Osteoblast (primary cell): ENCODE measurements at regions not wholly inside any gene's neighbourhood (a gene's known extent, or its start where the extent isn't known, plus 50 kb on each side); places are given as distances from the start of the nearest gene placed in this dataset.

Source experiments
- DNase-seq: peaks from one replicate; pipeline ENCODE4 v3.0.0; 2011; ENCODE audit warnings: low spot score, mixed read lengths; ENCODE audit not compliant: insufficient read length; ENCODE audit errors: missing footprints
- H2AFZ ChIP-seq: 2 replicates; pipeline ENCODE4 v1.6.0; 2011; ENCODE audit warnings: mild to moderate bottlenecking, low read length
- H3K27ac ChIP-seq: 2 replicates; pipeline ENCODE4 v1.5.1; 2011; ENCODE audit warnings: mild to moderate bottlenecking, low read depth, low read length, moderate library complexity
- H3K27me3 ChIP-seq: 2 replicates; pipeline ENCODE4 v1.6.0; 2012; ENCODE audit warnings: mild to moderate bottlenecking, control low read depth, inconsistent platforms, low read length, moderate library complexity; ENCODE audit not compliant: insufficient read depth
- H3K36me3 ChIP-seq: 2 replicates; pipeline ENCODE4 v1.5.1; 2011; ENCODE audit warnings: mild to moderate bottlenecking, low read length, control low read depth, moderate library complexity; ENCODE audit not compliant: insufficient read depth
- H3K4me1 ChIP-seq: 2 replicates; pipeline ENCODE4 v1.5.1; 2011; ENCODE audit warnings: mild to moderate bottlenecking, low read length, control low read depth, moderate library complexity; ENCODE audit not compliant: insufficient read depth
- H3K4me2 ChIP-seq: 2 replicates; pipeline ENCODE4 v1.6.0; 2011; ENCODE audit warnings: mild to moderate bottlenecking, low read length; ENCODE audit not compliant: insufficient read depth
- H3K4me3 ChIP-seq: fragments of 200-600 bp; sonication (generic); 3 replicates; pipeline ENCODE4 v1.5.1; 2012; ENCODE audit warnings: mild to moderate bottlenecking, low read length, inconsistent platforms; ENCODE audit not compliant: insufficient read depth
- H3K79me2 ChIP-seq: 2 replicates; pipeline ENCODE4 v1.6.0; 2012; ENCODE audit warnings: mild to moderate bottlenecking, low read length, control low read depth, inconsistent platforms; ENCODE audit not compliant: insufficient read depth
- H3K9me3 ChIP-seq: 2 replicates; pipeline ENCODE4 v1.5.1; 2011; ENCODE audit warnings: low read depth, low read length, control low read depth
- H4K20me1 ChIP-seq: 2 replicates; pipeline ENCODE4 v1.6.0; 2012; ENCODE audit warnings: mild to moderate bottlenecking, low read length, control low read depth; ENCODE audit not compliant: insufficient read depth
- TF ChIP-seq, protein P1 (sequence below): IDR thresholded peaks from 2 replicates; pipeline ENCODE4 v1.5.1; 2011; ENCODE audit warnings: mild to moderate bottlenecking, low read depth, low read length, moderate library complexity; ENCODE audit errors: extremely low read depth

GRCh38 chr12:61974461-61974860 is 285.7 kb upstream of the USP15 start:
- no peaks in the 10 kb centered on the region for H3K27me3 ChIP-seq
- no peaks in the 10 kb centered on the region for H3K4me1 ChIP-seq
- H3K4me3 ChIP-seq = no peak overlapping the region
- TF ChIP-seq, protein P1, sequence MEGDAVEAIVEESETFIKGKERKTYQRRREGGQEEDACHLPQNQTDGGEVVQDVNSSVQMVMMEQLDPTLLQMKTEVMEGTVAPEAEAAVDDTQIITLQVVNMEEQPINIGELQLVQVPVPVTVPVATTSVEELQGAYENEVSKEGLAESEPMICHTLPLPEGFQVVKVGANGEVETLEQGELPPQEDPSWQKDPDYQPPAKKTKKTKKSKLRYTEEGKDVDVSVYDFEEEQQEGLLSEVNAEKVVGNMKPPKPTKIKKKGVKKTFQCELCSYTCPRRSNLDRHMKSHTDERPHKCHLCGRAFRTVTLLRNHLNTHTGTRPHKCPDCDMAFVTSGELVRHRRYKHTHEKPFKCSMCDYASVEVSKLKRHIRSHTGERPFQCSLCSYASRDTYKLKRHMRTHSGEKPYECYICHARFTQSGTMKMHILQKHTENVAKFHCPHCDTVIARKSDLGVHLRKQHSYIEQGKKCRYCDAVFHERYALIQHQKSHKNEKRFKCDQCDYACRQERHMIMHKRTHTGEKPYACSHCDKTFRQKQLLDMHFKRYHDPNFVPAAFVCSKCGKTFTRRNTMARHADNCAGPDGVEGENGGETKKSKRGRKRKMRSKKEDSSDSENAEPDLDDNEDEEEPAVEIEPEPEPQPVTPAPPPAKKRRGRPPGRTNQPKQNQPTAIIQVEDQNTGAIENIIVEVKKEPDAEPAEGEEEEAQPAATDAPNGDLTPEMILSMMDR = no peak
- no peak overlapping the region for H2AFZ ChIP-seq
- H3K9me3 ChIP-seq = no peaks in the 10 kb centered on the region
- no peaks in the 10 kb centered on the region for H3K36me3 ChIP-seq
- no peak overlapping the region for H3K4me2 ChIP-seq
- H3K79me2 ChIP-seq = no peaks in the 10 kb centered on the region
- no peaks in the 10 kb centered on the region for H4K20me1 ChIP-seq
- no peak overlapping the region for H3K27ac ChIP-seq
- DNase-seq = no peak

GRCh38 chr12:61985830-61986229 is 274.4 kb upstream of the USP15 start:
- Histone ChIP-seq H3K4me1 (no peaks in the 10 kb centered on the region), H2AFZ (no peak overlapping the region), H3K4me3 (no peak overlapping the region), H3K4me2 (no peak overlapping the region), H3K36me3 (no peaks in the 10 kb centered on the region), H3K27ac (no peak overlapping the region), H3K9me3 (no peaks in the 10 kb centered on the region), H3K79me2 (no peaks in the 10 kb centered on the region), H4K20me1 (no peaks in the 10 kb centered on the region), H3K27me3 (no peaks in the 10 kb centered on the region)
- no peak for DNase-seq
- TF ChIP-seq, protein P1 = no peak

- H3K27me3 ChIP-seq = no peaks in the 10 kb centered on the region
- H3K9me3 ChIP-seq = no peaks in the 10 kb centered on the region
- DNase-seq = no peak
- TF ChIP-seq, protein P1 = no peak
- H3K36me3 ChIP-seq = no peaks in the 10 kb centered on the region
- H4K20me1 ChIP-seq = no peaks in the 10 kb centered on the region
- H3K79me2 ChIP-seq = no peaks in the 10 kb centered on the region
- no peaks in the 10 kb centered on the region for H3K4me1 ChIP-seq
- no peak overlapping the region for H3K4me2 ChIP-seq
- no peak overlapping the region for H3K4me3 ChIP-seq
- no peak overlapping the region for H3K27ac ChIP-seq
- no peak overlapping the region for H2AFZ ChIP-seq
Measured at GRCh38 chr12:61987173-61987572, 273.0 kb upstream of the USP15 start.

- Histone ChIP-seq H2AFZ (no peak overlapping the region), H3K27me3 (no peaks in the 10 kb centered on the region), H4K20me1 (no peaks in the 10 kb centered on the region), H3K4me1 (no peaks in the 10 kb centered on the region), H3K79me2 (no peaks in the 10 kb centered on the region), H3K36me3 (no peaks in the 10 kb centered on the region), H3K9me3 (no peaks in the 10 kb centered on the region), H3K4me3 (no peak overlapping the region), H3K27ac (no peak overlapping the region), H3K4me2 (no peak overlapping the region)
- no peak for DNase-seq
- TF ChIP-seq, protein P1 = no peak
Measured at GRCh38 chr12:61991661-61992060, 268.5 kb upstream of the USP15 start.
